Peyer's patch (tissue), 4 donors: ENCODE measurements at regions not wholly inside any gene's neighbourhood (a gene's known extent, or its start where the extent isn't known, plus 50 kb on each side); places are given as distances from the start of the nearest gene placed in this dataset.

Experiments
- POLR2A ChIP-seq, 2 donors: fragments of 450-650 bp; IDR thresholded peaks; one replicate each; pipeline ENCODE4 v1.5.1; 2017; ENCODE audit warnings: antibody characterized with exemption in 2 of 2, mild to moderate bottlenecking in 2 of 2, moderate library complexity in 2 of 2
- TF ChIP-seq, protein P1 (sequence below), 6 experiments: fragments of 450-650 bp in 4 of 6; fragments of 200-600 bp in 2 of 6; sonication (generic) in 1 of 6; IDR thresholded peaks; one replicate each; pipeline ENCODE4 v1.5.1; 2017 to 2019; ENCODE audit warnings: antibody characterized with exemption in 6 of 6, mild to moderate bottlenecking in 3 of 6, moderate library complexity in 1 of 6

DNA sequence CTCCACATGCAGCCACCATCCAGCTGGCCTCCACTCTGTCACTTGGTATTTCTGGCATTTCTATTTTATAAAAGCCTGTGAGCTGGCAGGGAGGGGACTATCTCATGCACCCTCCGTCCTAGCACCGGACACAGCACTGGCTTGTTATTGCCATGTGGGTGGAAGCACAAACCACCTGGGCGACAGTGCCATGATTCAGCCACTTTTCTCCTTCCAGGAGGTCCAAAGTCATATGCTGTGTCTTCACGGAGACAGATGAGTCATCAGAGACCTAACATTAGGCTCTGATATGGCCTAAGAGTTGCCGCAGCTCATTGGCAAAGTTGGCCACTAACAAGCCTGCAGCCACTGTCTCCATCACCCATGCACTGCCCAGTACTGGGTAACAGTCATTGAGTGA, 1123.0 kb downstream of the VRK1 start:
- TF ChIP-seq, protein P1, sequence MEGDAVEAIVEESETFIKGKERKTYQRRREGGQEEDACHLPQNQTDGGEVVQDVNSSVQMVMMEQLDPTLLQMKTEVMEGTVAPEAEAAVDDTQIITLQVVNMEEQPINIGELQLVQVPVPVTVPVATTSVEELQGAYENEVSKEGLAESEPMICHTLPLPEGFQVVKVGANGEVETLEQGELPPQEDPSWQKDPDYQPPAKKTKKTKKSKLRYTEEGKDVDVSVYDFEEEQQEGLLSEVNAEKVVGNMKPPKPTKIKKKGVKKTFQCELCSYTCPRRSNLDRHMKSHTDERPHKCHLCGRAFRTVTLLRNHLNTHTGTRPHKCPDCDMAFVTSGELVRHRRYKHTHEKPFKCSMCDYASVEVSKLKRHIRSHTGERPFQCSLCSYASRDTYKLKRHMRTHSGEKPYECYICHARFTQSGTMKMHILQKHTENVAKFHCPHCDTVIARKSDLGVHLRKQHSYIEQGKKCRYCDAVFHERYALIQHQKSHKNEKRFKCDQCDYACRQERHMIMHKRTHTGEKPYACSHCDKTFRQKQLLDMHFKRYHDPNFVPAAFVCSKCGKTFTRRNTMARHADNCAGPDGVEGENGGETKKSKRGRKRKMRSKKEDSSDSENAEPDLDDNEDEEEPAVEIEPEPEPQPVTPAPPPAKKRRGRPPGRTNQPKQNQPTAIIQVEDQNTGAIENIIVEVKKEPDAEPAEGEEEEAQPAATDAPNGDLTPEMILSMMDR (IDR thresholded peaks at IDR 0.05), result no peak
- no peak for TF ChIP-seq POLR2A (IDR thresholded peaks at IDR 0.05)
